ENCODE measurements at regions not wholly inside any gene's neighbourhood (a gene's known extent, or its start where the extent isn't known, plus 50 kb on each side); places are given as distances from the start of the nearest gene placed in this dataset.
"Not testable (repeated sequence)": the region's sequence is repeated elsewhere in the genome, so short reads cannot be mapped to it uniquely, and the experiment has no call there.

DNA sequence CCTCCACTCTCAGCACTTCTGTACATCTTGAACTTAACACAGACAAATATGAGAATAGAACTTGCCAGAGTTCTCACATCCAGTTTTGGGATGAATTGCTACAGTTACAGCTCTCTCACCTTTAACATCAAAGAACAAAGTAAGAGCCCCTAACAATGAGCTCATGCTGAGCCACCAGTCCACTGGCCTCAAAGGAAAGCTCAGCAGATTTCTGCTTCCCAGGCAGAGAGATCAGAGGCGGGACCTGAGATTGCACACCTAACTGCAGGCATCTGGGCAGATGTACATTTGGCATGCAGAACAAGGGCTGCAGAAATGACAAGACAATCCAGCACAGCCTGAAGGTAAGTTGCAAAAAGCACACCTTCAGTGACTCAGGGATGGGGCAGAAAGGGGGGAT, 300.9 kb downstream of the MRPS30 start:
- Mint-ChIP-seq H3K4me3 (no peak overlapping the region), H3K9me3 (peaks cover 65% of the 10 kb centered on the region)

DNA sequence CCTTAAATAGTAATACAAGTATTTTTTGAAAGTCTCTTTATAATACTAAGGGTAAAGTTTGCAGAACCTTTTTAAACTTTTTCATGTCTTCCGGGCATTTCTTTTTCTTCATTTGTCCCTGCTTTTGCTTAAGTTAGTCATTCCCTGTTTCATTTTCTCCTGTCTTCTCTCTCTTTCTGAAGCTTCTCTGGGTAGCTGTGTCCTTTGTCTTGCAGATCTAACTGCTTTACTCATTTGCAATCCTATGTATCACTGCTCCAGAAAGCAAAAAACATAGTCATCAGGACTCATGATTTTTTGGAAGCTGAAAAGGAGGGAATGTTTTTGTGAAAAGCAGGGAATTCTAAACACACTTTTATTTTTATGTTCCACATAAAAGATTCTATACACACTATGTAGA, 301.7 kb downstream of the MRPS30 start:
- no peak overlapping the region for H3K4me3 Mint-ChIP-seq
- no peak overlapping the region for H3K27ac Mint-ChIP-seq
- peaks cover 60% of the 10 kb centered on the region for H3K9me3 Mint-ChIP-seq
- no peaks in the 10 kb centered on the region for H3K27me3 Mint-ChIP-seq (ENCODE audit: insufficient read depth)
- H3K36me3 Mint-ChIP-seq (ENCODE audit: low read depth), result no peaks in the 10 kb centered on the region
- H3K4me1 Mint-ChIP-seq (ENCODE audit: low read depth), result no peaks in the 10 kb centered on the region
- TF ChIP-seq, protein P1, sequence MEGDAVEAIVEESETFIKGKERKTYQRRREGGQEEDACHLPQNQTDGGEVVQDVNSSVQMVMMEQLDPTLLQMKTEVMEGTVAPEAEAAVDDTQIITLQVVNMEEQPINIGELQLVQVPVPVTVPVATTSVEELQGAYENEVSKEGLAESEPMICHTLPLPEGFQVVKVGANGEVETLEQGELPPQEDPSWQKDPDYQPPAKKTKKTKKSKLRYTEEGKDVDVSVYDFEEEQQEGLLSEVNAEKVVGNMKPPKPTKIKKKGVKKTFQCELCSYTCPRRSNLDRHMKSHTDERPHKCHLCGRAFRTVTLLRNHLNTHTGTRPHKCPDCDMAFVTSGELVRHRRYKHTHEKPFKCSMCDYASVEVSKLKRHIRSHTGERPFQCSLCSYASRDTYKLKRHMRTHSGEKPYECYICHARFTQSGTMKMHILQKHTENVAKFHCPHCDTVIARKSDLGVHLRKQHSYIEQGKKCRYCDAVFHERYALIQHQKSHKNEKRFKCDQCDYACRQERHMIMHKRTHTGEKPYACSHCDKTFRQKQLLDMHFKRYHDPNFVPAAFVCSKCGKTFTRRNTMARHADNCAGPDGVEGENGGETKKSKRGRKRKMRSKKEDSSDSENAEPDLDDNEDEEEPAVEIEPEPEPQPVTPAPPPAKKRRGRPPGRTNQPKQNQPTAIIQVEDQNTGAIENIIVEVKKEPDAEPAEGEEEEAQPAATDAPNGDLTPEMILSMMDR (IDR thresholded peaks at IDR 0.05), result no peak
- no peak for DNase-seq

More for the DNA sequence above, 300.9 kb downstream of the MRPS30 start:
- Mint-ChIP-seq H3K36me3 (ENCODE audit: low read depth) (no peaks in the 10 kb centered on the region), H3K27me3 (ENCODE audit: insufficient read depth) (no peaks in the 10 kb centered on the region), H3K27ac (no peak overlapping the region), H3K4me1 (ENCODE audit: low read depth) (no peaks in the 10 kb centered on the region)
- no peak for DNase-seq
- TF ChIP-seq, protein P1 (IDR thresholded peaks at IDR 0.05), result no peak

DNA sequence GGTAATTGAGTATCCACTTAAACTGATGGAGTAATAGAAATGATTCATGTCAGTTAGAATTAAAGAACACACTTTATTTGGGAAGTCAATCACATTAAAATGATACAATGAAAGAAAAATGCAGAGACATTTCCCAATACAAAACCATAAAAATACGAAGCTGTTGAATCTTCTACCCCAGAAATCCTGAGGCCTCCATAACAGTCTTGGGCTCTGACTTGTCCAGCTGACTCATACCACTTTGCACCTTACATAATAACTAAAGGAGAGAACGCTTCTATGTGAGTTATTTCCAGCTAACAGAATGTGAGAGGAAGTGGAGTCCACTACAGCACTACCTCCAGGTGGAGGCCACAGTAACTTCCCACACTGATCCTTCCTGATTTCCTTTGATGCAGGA, 305.0 kb downstream of the MRPS30 start:
- Mint-ChIP-seq H3K27ac (no peak overlapping the region), H3K9me3 (peaks cover 56% of the 10 kb centered on the region), H3K36me3 (ENCODE audit: low read depth) (no peaks in the 10 kb centered on the region), H3K27me3 (ENCODE audit: insufficient read depth) (no peaks in the 10 kb centered on the region), H3K4me1 (ENCODE audit: low read depth) (no peaks in the 10 kb centered on the region), H3K4me3 (no peak overlapping the region)
- TF ChIP-seq, protein P1 (IDR thresholded peaks at IDR 0.05), result no peak
- no peak for DNase-seq

DNA sequence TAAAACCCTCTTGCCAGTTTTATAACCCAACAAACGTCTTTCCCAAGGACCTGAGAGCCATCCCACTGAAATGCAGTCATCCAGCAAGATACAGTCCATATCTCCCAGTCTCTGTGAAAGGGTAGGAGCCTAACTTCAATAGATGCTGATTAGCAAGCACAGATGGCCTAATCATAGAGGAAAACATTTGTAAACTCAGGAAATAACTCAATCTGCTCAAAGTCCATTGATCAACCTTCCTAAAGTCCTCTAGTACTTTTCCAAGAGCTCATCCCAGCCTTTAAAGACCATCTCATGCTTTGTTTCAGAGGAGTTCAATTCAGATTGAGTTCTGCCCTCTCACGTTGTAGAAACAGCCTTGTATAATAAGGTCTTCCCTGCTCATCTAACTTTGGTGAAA, 324.2 kb downstream of the MRPS30 start:
- Mint-ChIP-seq H3K36me3 (ENCODE audit: low read depth) (0 out of 2 replicates have a peak, but pooled peaks cover 4% of the 10 kb centered on the region), H3K27ac (no peak overlapping the region)

DNA sequence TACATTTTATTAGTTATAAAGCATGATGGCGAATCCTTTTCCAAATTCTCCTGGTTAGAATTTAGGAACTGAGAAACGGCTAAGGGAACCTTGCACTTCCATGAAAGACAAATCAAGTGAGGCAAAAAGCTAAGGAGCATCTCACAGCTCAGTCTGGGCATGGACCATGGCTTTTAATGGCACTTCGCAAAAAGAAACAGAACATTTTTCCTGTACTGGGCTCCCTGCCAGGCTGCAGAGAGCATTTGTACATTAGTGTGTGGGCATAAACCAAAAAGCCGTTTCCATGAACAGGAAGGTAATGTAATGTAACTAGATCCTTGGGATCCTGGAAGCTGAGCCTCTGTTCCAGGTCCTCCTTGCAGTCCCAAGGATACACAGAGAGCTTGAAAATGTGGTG, 354.2 kb downstream of the MRPS30 start:
- TF ChIP-seq, protein P1 (IDR thresholded peaks at IDR 0.05), result no peak
- DNase-seq, result no peak
- H3K4me1 Mint-ChIP-seq (ENCODE audit: low read depth), result no peaks in the 10 kb centered on the region
- H3K4me3 Mint-ChIP-seq, result no peak overlapping the region
- H3K27me3 Mint-ChIP-seq (ENCODE audit: insufficient read depth), result peaks cover under 1% of the 10 kb centered on the region; the same call in 1 of the 2 replicates
- H3K9me3 Mint-ChIP-seq, result peaks cover 50% of the 10 kb centered on the region
- H3K27ac Mint-ChIP-seq, result no peak overlapping the region
- no peaks in the 10 kb centered on the region for H3K36me3 Mint-ChIP-seq (ENCODE audit: low read depth)

More for the DNA sequence above, 324.2 kb downstream of the MRPS30 start:
- TF ChIP-seq, protein P1 (IDR thresholded peaks at IDR 0.05), result no peak
- Mint-ChIP-seq H3K4me1 (ENCODE audit: low read depth) (no peaks in the 10 kb centered on the region), H3K27me3 (ENCODE audit: insufficient read depth) (no peaks in the 10 kb centered on the region), H3K9me3 (peaks cover 62% of the 10 kb centered on the region), H3K4me3 (no peak overlapping the region)
- no peak for DNase-seq

DNA sequence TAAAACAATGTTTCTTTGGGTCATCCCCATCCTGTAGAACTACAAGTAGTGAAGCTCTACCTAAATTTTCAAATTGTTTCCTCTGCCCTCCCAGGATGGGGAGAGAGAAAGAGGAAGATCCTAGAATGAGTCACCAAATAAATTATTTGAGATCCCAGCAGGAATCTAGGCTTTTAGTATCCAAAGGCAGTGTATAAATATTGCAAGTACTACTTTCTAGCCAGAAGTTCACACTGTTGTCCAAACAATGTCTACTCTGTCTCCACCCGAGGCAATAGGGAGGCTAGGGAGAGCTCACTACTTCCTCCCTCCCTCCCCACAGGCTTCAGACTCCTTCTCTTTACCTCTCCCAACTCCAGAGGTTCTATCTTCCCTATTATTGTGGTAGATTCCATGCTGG, 362.8 kb downstream of the MRPS30 start:
- peaks cover 24% of the 10 kb centered on the region for H3K9me3 Mint-ChIP-seq
- no peak overlapping the region for H3K27ac Mint-ChIP-seq
- no peaks in the 10 kb centered on the region for H3K36me3 Mint-ChIP-seq (ENCODE audit: low read depth)
- TF ChIP-seq, protein P1 (IDR thresholded peaks at IDR 0.05), result no peak
- DNase-seq, result no peak
- no peak overlapping the region for H3K4me3 Mint-ChIP-seq
- peaks cover 1% of the 10 kb centered on the region; the same call in 1 of the 2 replicates for H3K27me3 Mint-ChIP-seq (ENCODE audit: insufficient read depth)
- no peaks in the 10 kb centered on the region for H3K4me1 Mint-ChIP-seq (ENCODE audit: low read depth)

DNA sequence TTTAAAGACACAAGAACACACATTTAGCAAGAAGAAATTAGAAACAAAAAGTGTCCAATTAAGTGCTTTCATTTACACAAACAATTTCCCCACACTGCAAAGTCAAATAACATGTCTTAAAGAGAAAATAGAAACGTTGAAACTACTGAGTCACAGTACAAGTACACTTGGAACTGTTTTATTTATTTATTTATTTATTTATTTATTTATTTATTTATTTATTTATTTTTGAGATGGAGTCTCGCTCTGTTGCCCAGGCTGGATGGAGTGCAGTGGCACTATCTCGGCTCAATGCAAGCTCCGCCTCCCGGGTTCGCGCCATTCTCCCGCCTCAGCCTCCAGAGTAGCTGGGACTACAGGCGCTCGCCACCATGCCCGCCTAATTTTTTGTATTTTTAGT, 363.9 kb downstream of the MRPS30 start:
- not testable (repeated sequence) for DNase-seq; H3K4me3 Mint-ChIP-seq; H3K4me1 Mint-ChIP-seq (ENCODE audit: low read depth); H3K27me3 Mint-ChIP-seq (ENCODE audit: insufficient read depth); H3K36me3 Mint-ChIP-seq (ENCODE audit: low read depth); H3K27ac Mint-ChIP-seq
- H3K9me3 Mint-ChIP-seq, result peaks cover 19% of the 10 kb centered on the region

All from HFFc6 (cell line).